DND-41 (cell line): ENCODE measurements at regions not wholly inside any gene's neighbourhood (a gene's known extent, or its start where the extent isn't known, plus 50 kb on each side); places are given as distances from the start of the nearest gene placed in this dataset.

Source experiments
- CTCF ChIP-seq: IDR thresholded peaks from 2 replicates; pipeline ENCODE4 v1.5.1; 2012; ENCODE audit warnings: borderline replicate concordance, low read length, moderate library complexity, mild to moderate bottlenecking; ENCODE audit not compliant: poor library complexity, severe bottlenecking; ENCODE audit errors: extremely low read depth
- EZH2 ChIP-seq: IDR thresholded peaks from 3 replicates; pipeline ENCODE4 v1.6.1; 2012; ENCODE audit warnings: borderline replicate concordance, low read depth, mild to moderate bottlenecking, moderate library complexity, low read length, inconsistent platforms; ENCODE audit not compliant: severe bottlenecking

GRCh38 chr4:117239434-117239833, 154.1 kb upstream of the TRAM1L1 start:
- TF ChIP-seq EZH2 (no peak), CTCF (no peak)
